Tibial nerve (tissue), 4 donors: ENCODE measurements at regions not wholly inside any gene's neighbourhood (a gene's known extent, or its start where the extent isn't known, plus 50 kb on each side); places are given as distances from the start of the nearest gene placed in this dataset.
"Not testable (repeated sequence)": the region's sequence is repeated elsewhere in the genome, so short reads cannot be mapped to it uniquely, and the experiment has no call there.

Source experiments
- CTCF ChIP-seq, 5 experiments: fragments of 200-600 bp in 3 of 5; fragments of 450-650 bp in 2 of 5; sonication (generic) in 3 of 5; IDR thresholded peaks; one replicate each; pipeline ENCODE4 v1.5.1; 2016 to 2019; ENCODE audit warnings: antibody characterized with exemption in 5 of 5, mild to moderate bottlenecking in 3 of 5, moderate library complexity in 2 of 5
- EP300 ChIP-seq, 2 donors: sonication (generic); formaldehyde crosslinking; IDR thresholded peaks; one replicate each; pipeline ENCODE4 v1.6.1; 2017; ENCODE audit warnings: antibody characterized with exemption in 2 of 2, mild to moderate bottlenecking in 1 of 2

GRCh38 chr19:34865225-34865624 is 61.5 kb upstream of the ZNF30 start:
- not testable (repeated sequence) for TF ChIP-seq CTCF, EP300 (IDR thresholded peaks at IDR 0.05)
